ENCODE measurements at regions not wholly inside any gene's neighbourhood (a gene's known extent, or its start where the extent isn't known, plus 50 kb on each side); places are given as distances from the start of the nearest gene placed in this dataset.
"Not testable (repeated sequence)": the region's sequence is repeated elsewhere in the genome, so short reads cannot be mapped to it uniquely, and the experiment has no call there.

DNA sequence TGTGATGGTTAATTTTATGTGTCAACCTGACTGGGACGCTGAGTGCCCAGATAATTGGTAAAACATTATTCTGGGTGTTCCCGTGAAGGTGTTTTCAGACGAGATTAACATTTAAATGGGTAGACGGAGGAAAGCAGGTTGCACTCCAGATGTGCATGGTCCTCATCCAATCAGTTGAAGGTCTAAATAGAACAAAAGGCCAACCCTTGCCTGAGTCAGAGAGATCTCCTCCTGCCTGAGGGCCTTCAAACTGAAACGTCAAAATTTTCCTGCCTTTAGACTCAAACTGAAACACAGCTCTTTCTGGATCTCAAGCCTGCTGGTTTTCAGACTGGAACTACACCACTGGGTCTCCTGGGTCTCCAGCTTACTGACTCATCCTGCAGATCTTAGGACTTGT, 73.5 kb downstream of the NPIPA8 start:
- DNase-seq (ENCODE audit: low read depth in 2 of 2), result not testable (repeated sequence)

DNA sequence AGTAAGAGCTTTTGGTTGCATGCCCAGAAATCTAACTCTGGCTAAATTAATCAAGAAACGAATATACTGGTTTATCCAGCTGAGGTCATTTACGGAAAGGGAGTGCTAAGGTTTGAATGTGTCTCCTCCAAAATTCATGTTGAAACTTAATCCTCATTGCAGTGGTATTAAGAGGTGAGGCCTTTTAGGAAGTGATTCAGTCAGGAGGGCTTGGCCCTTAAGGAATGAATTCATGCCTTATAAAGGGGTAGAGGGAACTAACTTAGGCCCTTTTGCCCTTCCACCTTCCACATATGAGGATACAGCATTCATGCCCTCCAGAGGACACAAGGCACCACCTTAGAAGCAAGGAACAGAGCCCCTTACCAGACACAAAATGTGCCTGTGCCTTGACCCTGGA, 74.7 kb downstream of the NPIPA8 start:
- not testable (repeated sequence) for DNase-seq (ENCODE audit: low read depth in 2 of 2)

DNA sequence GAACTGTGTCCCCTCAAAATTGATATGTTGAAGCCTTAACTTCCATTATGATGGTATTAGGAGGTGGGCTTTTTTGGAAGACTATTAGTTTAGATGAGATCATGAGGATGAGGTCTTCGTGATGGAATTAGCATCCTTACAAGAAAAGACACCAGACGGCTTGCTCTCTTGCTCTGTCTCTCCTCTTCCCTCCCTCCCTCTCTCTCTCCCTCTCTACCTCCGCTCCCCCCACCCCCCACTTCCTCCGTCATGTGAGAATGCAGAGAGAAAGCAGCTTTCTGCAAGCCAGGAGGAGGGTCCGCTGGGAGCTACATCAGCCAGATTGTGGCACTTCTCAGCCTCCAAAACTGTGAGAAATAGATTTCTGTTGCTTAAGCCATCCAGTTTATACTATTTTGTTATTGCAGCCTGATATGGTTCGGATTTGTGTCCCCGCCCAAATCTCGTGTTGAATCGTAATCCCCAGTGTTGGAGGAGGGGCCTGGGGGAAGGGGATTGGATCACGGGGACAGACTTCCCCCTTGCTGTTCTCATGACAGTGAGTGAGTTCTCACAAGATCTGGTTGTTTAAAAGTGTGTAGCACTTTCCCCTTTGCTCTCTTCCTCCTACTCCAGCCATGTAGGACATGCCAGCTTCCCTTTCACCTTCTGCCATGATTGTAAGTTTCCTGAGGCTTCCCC, 76.9 kb downstream of the NPIPA8 start:
- not testable (repeated sequence) for DNase-seq (ENCODE audit: low read depth in 2 of 2)

DNA sequence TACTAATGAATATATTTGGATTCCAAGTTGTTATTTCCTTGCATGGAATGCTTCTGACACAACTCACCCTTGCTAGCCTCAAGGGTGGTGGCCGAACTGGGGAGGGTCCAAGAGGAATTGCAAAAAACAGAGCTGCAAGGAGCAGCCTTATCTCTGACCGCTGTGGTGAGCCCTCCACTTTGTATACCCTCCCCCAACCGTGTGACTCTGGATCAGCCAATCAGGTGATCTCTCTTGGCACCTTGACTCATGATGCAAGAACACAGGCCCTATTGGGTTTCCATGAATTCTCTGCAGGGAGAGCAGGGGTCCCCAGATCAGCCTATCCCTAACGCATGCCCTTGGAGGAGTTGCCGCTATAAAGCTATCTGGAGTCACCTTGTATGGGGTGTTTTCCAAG, 83.6 kb downstream of the NPIPA8 start:
- DNase-seq (ENCODE audit: low read depth in 2 of 2), result not testable (repeated sequence)

DNA sequence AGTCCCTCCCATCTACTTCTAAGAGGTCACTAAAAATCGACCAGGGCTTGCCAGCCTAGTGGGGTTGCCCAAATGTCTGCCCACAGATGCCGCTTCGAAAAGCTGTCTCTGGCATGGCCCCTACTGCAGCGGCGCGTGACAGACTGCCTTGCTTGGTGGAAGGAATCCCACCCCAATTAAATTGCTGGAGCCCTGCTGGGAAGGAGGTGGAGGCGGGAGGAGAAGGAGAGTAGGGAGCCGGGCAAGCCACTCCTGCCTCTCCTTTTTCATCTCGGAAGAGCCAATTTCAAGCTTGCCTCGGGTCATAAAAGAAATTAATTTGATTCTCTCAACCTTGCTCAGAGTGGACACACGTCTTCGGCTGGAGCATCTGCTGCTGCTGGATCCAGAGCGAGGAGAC, 106.0 kb downstream of the NPIPA8 start:
- DNase-seq (ENCODE audit: low read depth in 2 of 2), result not testable (repeated sequence)

DNA sequence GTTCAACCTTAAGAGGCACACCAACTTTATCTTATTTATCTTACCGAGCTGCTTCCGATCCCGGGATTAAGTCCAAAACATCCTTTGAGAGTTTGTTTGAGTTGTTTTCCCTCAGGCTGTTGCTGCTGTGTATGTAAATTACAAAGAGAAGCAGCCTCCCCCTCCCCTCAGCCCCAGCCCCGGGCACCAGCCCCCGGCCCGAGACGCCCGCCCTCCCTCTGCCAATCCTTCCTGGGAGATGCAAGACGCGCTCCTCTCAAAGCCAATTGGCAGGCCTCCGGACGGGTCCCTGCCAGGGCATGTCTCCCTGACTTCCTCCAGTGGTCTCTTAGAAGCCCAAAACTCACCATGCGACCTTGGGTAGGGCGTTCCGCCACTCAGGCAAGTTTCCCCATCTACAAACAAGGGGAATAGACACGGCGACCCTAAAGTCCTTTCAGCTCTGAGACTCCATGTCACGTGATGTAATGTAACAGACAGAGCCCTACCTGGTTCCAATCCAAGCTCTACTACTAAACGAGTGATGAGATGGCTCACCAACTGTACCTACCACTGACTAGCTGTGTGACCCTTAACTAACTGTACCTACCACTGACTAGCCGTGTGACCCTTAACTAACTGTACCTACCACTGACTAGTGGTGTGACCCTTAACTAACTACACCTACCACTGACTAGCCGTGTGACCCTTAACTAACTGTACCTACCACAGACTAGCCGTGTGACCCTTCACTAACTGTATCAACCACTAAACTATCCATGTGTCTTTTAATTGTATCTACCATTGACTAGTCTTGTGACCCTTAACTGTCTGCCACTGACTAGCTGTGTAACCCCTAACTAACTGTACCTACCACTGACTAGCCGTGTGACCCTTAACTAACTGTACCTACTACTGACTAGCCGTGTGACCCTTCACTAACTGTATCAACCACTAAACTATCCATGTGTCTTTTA, 114.2 kb downstream of the NPIPA8 start:
- DNase-seq (ENCODE audit: low read depth in 2 of 2), result not testable (repeated sequence)

DNA sequence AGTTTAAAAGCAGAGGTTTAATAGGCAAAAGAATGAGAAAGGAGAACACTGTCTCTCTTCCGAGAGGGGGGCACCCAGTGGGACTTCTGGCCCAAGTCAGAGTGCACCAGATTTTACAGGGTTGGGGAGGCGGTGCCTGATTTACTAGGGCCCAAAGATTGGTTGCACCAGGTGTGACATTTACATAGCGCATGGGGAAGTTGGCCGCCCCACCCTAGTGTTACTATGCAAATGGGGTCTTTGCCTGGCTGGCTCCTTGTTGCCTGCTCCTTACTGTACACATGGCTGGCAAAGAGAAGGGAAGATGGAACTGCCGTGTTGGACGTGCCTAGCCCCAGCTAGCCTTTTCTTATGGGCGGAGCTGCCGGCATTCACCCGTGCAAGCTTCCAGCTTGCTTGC, 118.8 kb downstream of the NPIPA8 start:
- DNase-seq (ENCODE audit: low read depth in 2 of 2), result not testable (repeated sequence)

DNA sequence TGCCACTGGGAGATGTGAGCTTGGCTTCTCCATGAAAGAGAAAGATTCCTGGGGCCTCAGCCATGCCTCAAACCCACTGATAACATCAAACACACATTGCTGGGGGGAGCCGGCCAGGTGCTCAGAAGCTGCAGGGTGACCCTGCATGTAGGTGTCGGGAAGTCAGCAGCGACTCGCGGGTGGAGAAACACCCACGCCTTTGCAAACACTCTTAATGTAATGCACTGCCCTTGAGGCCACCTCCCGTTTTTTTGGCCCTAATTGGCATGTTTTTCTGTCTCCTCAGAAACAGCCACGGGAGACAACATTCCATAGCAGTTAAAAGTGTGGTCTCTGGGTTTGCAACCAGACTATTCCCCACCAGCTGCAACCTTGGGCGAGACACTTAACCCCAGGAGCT, 119.7 kb downstream of the NPIPA8 start:
- not testable (repeated sequence) for DNase-seq (ENCODE audit: low read depth in 2 of 2)

DNA sequence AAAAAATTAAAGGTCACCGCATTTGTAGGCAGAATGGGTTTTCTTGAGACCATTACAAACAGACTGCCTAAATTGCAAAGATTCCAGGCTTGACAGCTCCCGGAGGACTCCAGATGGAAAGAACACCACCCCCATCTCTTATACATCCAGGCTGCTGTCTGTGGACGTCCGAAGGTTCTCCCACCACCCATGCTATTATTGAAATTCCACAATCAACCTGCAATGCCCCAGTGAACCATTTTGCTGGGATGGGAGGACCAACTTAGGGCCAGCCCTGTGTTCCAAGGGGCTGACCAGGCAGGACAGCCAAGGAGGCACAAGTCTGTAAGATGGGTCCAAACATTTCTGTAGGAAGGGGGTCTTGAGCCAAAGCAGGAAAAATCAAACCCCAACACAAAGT, 122.7 kb downstream of the NPIPA8 start:
- DNase-seq (ENCODE audit: low read depth in 2 of 2), result not testable (repeated sequence)

DNA sequence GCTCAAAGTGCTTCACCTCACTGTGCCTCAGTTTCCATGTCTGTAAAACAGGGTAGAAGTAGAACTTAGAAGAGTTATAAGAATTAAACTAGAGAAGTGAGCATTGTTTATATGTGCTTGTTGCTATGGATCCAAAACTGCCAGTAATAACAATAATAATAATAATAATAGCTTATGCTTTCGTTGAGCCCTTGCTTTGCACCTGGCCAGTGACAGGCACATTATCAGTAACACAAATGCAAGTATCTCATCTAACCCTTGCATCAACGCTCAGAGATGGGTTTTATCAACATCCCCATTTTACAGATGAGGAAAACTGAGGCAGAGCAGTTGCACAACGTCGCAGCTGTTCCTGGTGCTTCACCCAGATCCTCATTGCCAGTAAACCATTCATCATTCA, 125.0 kb downstream of the NPIPA8 start:
- DNase-seq (ENCODE audit: low read depth in 2 of 2), result not testable (repeated sequence)

DNA sequence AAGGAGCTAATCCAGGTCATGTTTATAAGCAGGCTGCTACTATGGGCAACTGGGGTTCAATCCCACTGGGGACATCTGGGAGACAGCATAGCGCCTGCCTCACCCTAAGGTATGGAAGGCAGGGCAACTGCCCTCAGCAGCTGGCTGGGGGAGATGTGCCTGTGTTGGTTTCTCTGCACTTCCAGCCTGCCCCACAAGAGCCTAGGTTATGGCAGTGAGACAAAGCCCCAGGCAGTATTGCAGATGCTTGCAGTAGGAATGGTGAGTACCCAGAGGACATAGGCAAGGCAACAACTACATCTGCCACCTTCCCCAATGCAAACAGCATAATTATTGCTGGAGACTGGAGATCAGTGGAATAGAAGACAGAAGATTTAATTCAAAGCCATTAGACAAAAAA, 131.8 kb downstream of the NPIPA8 start:
- DNase-seq (ENCODE audit: low read depth in 2 of 2), result not testable (repeated sequence)

DNA sequence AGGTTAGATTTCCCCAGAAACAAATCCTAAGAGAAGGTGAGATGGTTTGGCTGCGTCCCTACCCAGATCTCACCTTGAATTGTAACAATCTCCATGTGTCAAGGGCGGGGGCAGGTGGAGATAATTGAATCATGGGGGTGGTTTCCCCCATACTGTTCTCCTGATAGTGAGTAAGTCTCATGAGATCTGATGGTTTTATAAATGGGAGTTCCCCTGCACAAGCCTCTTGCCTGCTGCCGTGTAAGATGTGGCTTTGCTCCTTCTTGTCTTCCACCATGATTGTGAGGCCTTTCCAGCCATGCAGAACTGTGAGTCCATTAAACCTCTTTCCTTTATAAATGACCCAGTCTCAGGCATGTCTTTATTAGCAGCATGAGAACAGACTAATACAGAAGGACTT, 132.2 kb downstream of the NPIPA8 start:
- DNase-seq (ENCODE audit: low read depth in 2 of 2), result not testable (repeated sequence)

DNA sequence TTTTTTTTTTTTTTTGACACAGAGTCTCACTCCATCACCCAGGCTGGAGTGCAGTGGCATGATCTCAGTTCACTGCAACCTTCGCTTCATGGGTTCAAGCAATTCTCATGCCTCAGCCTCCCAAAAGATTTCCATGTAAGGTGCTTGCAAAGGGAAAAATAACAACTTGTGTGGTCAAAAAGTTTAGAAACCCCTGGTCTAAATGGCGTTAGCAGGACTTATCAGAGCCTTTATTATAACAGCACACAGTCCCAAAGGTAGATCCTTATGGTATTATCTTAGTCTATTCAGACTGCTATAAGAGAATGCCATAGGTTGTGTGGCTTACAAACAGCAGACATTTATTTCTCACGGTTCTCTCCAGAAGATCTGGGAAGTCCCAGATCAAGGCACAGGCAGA, 135.0 kb downstream of the NPIPA8 start:
- not testable (repeated sequence) for DNase-seq (ENCODE audit: low read depth in 2 of 2)

DNA sequence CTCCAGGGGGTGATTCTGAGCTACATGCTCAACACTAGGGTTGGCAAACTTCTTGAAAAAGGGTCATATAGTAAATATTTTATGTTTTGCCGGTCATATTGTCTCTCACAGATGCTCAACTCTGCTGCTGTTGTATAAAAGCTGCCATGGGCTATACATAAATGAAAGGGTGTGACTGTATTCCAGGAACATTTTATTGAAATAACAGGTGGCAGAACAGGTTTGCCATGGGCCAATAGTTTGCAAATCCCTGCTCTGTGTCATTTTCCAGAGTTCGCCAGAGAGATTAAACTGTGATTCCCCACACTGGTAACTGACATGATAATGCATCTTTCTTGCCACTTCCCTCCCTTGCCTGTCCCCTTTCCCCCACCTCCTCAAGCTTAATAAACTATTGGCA, 144.1 kb downstream of the NPIPA8 start:
- not testable (repeated sequence) for DNase-seq (ENCODE audit: low read depth in 2 of 2)

DNA sequence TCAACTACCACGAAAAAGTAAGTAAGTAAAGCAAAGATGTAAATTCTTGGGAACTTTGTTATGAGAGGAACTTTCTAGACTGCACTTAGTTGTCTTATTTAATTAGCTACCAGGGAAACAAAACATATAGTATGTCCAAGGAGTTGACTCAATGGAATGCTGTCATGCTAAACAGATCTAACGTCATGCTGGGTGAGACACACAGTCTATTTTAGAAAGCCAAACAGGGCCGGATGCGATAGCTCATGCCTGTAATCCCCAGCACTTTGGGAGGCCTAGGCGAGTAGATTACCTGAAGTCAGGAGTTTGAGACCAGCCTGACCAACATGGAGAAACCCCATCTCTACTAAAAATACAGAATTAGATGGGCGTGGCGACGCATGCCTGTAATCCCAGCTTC, 146.4 kb downstream of the NPIPA8 start:
- not testable (repeated sequence) for DNase-seq (ENCODE audit: low read depth in 2 of 2)

DNA sequence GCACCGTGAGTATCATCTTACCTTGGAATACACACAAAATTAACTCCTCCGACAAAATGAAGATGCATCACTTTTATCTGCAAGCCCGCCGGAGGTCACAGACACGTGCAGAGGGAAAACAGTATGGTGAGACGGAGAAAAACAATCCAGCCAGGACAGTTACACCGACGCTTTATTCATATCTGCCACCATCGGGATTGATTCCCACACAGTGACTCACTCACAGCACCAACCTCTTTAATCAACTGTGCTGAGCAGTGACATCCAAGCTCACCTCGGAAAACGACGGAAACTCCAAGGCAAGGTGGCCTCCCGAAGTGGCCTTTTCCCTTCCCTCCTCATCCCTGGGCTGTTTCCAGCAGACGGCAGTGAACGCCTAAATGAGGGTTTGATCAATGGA, 151.8 kb downstream of the NPIPA8 start:
- DNase-seq (ENCODE audit: low read depth in 2 of 2), result not testable (repeated sequence)

DNA sequence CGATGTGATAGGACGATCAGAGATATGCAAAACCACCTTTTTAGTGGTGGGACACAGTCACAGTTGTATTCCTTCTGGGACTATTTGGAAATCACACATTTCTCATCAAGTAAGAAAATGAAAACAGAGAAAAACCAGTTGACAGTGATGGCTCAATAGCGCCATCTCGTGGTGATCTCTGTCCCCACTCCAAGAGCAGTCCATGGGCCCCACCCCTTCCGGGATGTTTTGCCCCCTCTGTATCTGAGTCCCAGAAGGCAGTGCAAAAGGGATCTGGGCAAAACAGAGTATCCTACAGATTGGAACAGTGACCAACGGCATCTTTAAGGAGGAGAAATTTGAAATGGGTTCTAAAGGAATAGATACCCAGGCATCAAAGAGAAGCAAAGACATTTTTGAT, 155.5 kb downstream of the NPIPA8 start:
- not testable (repeated sequence) for DNase-seq (ENCODE audit: low read depth in 2 of 2)

DNA sequence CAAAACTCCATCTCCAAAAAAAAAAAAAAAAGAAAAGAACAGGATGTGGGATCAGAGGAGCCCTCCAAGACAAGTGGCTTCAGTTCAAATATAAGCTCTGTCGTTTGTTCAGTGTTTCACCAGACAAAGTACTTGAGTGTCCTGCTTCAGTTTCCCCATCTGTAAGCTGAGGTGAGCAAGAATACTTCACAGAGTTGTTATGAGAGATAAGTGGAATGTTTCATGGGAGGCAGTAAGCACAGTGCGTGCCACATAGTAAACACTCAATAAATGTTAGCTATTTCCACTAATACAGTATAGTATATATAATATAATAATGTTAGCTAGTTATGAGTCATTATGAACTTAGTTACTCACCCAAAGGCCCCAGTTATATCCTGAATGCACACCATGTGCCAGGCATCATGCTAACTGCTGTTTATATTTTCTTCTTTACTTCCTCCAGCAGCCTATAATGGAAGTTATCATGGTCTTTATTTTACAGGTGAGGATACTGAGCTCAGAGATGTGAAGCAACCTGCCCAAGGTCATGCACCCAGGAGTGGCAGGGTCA, 162.5 kb downstream of the NPIPA8 start:
- not testable (repeated sequence) for DNase-seq (ENCODE audit: low read depth in 2 of 2)

DNA sequence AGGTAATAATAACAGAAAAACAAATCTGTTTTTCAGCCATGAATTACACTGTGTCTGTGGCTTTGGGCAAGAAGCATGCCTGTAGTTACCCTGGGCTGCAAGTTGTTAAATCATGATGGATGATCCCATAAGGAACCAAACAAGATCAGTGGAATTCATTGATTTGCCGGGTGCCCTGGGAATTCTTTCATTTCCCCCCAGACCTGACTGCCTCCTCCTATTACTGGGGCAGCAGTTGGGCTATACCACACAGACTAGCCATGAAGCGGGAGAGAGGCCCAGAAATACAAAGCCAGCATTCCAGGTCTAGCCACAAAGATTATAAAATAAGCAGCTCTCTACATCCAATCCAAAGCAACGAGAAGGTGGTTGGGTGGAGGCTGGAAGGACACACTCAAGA, 174.2 kb downstream of the NPIPA8 start:
- DNase-seq (ENCODE audit: low read depth in 2 of 2), result not testable (repeated sequence)

DNA sequence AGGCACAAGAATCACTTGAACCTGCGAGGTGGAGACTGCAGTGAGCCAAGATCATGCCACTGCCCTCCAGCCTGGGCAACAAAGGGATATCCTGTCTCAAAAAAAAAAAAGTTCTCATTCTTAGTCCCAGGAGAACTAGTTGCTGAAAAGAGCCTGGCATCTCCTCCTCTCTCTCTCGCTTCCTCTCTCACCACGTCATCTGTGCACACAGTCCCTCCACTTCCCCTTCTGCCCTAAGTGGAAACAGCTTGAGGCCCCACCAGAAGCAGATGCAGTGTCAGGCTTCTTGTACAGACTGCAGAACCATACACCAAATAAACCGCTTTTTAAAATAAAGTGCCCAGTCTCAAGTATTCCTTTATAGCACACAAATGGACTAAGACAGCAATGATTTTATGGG, 175.3 kb downstream of the NPIPA8 start:
- DNase-seq (ENCODE audit: low read depth in 2 of 2), result not testable (repeated sequence)

DNA sequence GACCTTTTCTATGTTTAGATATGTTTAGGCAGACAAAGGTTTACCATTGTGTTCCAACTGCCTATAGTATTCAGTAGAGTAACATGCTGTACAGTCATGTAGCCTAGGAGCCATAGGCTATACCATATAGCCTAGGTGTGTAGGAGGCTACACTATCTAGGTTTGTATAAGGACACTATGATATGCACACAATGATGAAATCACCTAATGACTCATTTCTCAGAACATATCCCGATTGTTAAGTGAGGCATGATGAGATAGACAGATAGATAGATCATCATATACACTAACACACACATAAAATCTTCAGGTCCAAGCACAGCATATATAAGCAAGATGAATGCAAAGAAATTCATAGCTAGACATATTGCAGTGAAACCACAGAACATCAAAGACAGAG, 177.4 kb downstream of the NPIPA8 start:
- DNase-seq (ENCODE audit: low read depth in 2 of 2), result not testable (repeated sequence)

DNA sequence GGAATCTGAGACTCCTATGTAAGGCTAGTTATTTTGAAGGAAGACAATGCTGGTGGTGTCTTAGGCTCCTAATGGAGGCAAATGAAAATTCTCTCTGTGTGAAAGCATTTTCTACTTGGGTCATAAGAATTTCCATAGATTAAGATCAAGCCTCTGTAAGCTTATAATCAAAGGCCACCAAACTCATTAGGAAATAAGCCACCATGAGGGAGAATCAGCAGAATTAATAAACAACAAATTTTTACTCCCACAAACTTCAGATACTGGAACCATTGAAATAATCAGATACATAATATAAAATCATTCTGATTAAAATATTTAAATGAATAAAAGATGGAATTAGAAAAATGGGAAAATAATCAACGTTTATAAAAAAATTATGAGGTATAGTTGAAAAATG, 178.7 kb downstream of the NPIPA8 start:
- DNase-seq (ENCODE audit: low read depth in 2 of 2), result not testable (repeated sequence)
